Left cardiac atrium (tissue), 4 donors: ENCODE measurements at regions not wholly inside any gene's neighbourhood (a gene's known extent, or its start where the extent isn't known, plus 50 kb on each side); places are given as distances from the start of the nearest gene placed in this dataset.
A peak's percentile ranks its signal among the peaks of the same experiment; 100 is the strongest.

Experiments used
- ATAC-seq, 2 donors: fragments of 200-7000 bp; cut with Tn5 transposase; one replicate each; pipeline ENCODE4 v1.9.1; 2020; ENCODE audit warnings: mild to moderate bottlenecking in 2 of 2, moderate library complexity in 2 of 2
- DNase-seq: peaks from one replicate; pipeline ENCODE4 v3.0.0-alpha.2; 2020
- intact Hi-C, 2 donors: fragments of 100-400 bp; cut with DNase I; formaldehyde crosslinking; loops; one replicate each; pipeline versions ENCODE4 v1.14.1 to v1.15.1; 2022 to 2023
- donor health status: DM: no; HTN: yes; CAD: no.
- donor health status: DM: no; HTN: yes; CAD: no; lungs with severe emphysema.
- donor health status: DM: yes; HTN: yes; CAD: no.
- donor health status: Dilated cardiomyopathy.

DNA sequence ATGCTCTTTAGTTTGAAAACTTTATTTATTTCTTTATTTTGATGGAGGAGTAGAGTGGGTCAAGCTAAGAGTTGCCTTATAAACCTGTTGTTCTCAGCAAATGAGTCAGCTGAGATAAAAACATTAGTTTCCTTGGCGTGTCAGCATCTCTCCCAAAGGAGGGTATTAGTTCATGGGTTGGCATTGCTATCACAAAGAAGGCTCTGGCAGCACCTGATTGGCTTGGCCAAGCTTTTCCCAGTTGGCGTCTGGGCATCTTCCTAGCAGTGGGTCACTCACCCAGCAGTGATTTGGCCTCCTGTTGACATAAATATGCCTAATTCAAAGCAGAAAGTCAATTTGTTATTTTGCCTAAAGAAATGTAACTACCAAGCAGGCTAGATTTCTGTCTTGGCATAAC, 200.7 kb upstream of the TNP1 start:
- intact Hi-C loops, result loop anchor here in 1 of 2 donors (5.0 kb wide), 1 partner anchor 363 kb away; the partner anchor contains the start of gene IGFBP5
- peak in 1 of 2 donors; percentile 42 for ATAC-seq

DNA sequence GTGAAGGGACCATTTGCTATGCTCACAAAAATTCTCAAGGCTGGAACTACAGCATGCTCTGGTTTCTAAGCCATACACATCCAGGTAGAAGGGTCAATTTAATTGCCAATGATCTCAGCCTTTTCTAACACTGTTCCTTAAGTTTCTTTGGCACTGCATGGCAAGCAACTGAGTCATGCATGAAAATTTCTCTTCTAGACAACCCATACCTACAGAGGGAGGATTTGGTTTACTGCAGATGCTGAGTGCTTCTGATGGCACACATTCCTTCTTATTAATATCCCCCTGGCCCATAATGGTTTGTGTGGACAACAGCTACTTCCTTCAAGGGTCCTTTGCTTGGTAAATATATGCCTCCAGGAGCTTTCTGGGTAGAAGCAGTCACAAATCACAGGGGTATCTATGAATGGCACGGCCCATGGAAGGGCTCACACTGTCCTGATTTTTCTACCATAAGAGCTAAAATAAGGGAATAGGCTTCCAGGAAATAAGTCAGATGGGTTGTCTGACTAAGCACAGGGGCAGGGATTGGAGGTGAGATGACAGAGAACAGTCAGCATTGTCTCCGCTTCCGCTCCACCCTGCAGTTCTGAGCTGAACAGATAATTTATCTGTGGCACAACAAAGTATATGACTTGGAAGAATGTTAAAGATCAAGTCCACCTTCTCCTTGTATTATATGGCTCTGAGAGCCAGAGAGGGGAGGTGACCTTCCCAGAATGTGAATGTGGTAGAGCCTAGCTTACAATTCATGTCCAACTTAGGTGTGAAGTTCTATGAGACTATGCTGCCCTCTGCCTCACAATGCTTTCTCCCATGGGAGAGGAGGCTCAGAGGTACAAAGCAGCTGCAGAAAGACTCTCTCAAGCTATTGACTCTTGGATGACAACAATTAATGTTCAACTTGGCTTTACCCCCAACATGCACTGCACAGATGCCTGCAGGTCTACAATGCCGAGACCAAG, 199.2 kb upstream of the TNP1 start:
- no peak for ATAC-seq
- intact Hi-C loops, result no loop called here
- no peak for DNase-seq

More for the DNA sequence above, 200.7 kb upstream of the TNP1 start:
- no peak for DNase-seq

DNA sequence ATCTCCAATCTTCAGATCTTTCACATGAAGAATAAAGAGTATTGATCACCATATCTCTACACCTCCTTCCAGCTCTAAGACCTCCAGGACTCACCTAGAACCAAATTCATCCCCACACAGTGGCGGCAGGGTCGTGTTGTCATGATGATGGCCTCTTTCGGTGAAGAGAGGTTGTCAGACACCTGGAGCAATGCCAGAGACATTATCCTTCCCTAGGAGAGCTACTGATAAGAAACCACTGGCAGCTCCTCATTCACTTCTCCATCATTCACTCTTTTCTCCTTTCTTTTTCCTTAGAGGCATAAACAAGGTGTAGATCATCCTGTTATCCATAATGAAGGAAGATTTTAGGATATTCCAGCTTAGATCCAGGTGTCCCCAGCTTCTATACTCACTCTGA, 197.9 kb upstream of the TNP1 start:
- ATAC-seq, result no peak
- DNase-seq, result no peak
- intact Hi-C loops, result no loop called here

DNA sequence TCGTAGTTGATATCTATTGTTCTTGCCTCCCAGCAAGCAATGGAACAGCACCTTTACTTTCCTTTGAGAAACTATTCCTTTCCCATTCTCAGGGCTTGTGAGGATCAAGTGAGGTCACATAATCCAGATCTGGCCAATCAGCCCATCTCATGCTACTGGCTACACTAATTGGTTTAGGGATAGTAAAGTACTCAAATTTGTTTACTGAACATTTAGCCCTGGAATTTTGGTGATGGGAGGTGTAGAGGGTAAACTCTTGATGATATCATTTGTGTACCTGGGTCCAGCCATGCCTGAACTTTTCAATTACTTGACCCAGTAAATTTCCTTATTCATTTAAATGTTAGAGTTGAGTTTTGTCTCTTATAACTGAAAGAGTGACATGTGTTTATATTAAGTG, 195.8 kb upstream of the TNP1 start:
- DNase-seq, result no peak
- ATAC-seq, result no peak
- intact Hi-C loops, result no loop called here

DNA sequence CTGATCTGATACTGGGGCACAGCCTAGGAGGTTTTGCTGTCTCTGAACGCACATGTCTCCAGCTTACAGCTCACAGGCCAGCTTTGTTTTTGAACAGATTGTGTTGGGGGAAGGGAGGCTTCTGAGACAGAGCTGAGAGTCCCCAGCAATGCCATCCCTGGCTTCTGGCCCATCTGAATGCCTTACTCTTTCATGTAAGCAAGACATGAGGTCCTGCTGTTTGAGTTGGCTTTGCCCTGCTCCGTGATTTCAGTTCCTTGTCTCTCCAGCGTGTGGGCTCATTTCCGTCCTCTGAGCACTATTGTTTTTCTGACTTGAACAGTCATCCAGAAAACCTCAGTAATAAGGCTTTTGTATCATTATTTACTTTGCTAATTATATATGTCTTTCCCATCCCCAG, 194.9 kb upstream of the TNP1 start:
- intact Hi-C loops, result no loop called here
- ATAC-seq (peak in 1 of 2 donors; percentile 55), DNase-seq (peak; percentile 76)

DNA sequence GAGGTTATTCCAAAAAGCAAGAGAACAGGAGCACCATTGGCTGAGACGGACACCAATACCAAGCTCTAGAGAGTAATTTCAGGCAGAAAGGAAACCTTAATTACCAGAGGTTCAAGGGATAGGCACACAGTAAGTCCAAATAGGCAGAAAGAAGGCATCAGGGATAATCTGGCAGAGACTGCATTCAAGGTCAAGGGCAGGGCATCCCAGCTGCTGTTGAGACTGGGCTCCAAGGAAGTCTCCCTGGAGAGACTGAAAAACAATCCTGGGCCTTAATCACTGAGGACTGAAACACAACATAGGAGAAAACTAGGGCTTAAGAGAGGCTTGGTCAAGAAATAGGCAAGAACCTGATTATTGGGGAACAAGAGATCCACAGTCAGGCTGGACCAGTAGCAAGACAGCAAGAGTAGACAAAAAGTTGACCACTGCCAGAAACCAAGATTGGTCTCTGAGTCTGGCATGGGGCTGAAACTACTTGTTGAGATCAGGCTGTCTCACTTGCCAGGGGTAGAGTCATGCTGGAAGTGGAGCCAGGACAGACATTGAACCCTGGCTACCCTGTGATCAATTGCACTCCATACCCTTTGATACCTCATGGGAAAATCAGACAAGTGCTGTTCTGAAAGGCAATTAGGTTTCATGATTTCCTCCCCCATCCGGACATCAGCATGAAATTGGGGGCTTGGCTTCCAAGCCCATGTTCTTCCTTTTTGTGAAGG, 193.2 kb upstream of the TNP1 start:
- intact Hi-C loops, result no loop called here
- ATAC-seq (no peak), DNase-seq (no peak)

DNA sequence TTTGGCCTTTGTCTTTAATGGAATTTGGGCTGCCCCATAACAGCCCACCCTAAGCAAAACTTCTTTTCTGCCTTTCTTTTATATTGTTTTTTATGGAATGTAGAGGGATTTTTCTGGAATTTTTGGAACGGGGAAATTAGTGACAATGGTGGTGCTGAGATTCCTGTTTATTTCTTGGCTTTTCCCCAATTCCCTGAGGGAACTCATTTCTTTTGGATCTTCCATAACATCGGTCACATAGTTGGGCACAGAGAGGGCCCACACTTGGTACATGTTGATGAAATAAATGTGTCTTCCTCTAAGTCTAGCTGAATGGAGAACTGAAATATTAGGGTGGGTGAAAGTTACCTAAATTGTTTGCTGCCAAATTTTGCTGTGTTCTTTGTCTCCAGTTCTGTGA, 191.6 kb upstream of the TNP1 start:
- no peak for DNase-seq
- intact Hi-C loops, result no loop called here
- ATAC-seq, result no peak

DNA sequence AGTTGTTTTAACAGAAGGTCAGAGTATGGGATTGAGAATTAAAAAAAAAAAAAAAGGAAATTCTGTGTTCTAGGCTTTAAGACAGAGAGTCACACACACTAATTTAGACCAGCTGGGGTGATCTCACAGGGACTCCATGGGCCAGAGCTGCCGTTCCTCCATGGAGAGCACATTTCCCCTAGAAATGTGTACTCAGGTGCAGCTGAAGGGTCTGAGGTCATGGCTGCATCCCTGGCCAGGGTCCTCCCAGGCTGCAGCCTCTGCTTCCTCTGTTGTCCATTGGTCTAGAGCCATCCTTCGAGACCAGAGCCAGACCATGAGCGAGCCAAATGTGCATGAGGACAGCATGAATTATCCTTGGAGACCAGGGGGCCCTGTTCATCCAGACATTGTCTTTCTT, 190.1 kb upstream of the TNP1 start:
- ATAC-seq (peak in 1 of 2 donors; percentile 42), DNase-seq (no peak)
- intact Hi-C loops, result no loop called here

DNA sequence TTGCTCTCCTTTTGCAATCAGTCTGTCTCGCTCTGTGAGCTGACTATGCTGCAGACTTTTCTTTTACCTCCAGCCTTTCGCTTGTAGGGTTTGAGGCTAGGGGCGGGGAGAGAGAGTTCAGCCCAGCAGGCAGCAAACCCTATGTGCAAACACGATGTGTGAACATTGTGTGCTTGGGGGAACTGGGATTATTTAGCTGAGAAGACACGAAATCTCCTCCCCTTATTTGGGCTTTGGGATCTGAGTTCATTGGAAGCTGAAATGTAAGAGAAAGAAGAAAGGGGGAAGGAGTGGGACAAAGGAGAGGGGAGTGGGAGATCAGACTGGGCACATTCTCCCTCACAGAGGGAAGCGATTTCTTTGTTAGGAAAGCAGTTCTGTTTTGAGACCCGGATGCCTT, 189.6 kb upstream of the TNP1 start:
- intact Hi-C loops, result no loop called here
- ATAC-seq (no peak), DNase-seq (no peak)

DNA sequence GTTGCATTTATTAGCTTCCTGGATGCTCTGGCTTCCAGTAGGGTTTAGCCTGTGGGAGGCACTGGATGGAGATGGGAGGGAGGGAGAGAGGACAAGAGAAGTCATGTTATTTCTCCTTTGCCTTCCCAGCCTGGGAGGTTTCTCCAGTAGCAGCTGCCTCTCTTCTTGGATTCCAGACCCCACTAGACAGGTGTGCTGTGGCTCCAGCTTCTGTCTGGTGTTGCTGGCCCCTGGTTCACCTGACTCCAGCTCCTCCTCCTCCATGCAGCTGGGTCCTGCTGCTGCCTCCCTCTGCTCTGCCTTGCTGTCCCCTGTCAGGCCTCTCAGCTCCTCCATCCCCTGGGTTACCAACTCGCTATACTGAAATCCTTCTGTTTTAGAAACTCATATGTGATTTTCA, 188.9 kb upstream of the TNP1 start:
- no peak for ATAC-seq
- intact Hi-C loops, result no loop called here
- no peak for DNase-seq

DNA sequence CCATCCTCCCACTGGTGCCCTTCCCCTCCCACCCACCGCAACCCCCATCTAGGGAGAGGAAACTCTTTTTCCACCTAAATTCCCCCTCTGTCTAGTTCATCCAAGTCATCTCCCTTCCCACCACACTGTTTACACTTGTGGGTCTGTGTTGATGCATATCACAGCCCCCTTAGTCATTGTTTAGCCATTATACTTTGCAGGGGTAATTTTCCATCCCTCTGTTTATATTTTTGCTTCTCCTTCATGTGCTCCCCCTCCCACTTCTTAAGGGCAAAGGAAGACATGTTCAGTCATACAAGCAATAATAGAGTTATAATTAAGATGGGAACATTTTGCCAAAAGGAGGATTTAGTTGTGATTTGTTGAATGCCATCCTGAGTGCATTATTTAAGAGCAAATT, 187.8 kb upstream of the TNP1 start:
- no peak for DNase-seq
- intact Hi-C loops, result no loop called here
- ATAC-seq, result no peak

DNA sequence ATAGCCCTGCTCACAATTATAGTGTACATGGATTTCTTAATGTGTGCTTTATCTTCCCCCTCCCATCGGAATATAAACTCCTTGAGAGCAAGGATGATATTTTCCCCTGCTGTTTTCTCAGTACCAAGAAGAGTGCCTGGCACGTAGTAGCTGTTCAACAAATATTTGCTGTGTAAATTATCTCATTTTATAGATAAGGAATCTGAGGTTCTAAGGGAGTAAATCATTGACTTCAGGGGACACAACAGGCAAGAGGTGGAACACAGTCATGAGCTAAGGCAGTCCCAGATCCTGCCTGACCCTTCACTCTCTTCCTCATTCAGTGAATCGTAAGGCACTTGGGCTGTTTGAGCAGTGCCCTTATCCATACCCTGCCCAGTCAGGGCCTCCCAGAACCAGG, 187.3 kb upstream of the TNP1 start:
- no peak for DNase-seq
- intact Hi-C loops, result no loop called here
- no peak for ATAC-seq

DNA sequence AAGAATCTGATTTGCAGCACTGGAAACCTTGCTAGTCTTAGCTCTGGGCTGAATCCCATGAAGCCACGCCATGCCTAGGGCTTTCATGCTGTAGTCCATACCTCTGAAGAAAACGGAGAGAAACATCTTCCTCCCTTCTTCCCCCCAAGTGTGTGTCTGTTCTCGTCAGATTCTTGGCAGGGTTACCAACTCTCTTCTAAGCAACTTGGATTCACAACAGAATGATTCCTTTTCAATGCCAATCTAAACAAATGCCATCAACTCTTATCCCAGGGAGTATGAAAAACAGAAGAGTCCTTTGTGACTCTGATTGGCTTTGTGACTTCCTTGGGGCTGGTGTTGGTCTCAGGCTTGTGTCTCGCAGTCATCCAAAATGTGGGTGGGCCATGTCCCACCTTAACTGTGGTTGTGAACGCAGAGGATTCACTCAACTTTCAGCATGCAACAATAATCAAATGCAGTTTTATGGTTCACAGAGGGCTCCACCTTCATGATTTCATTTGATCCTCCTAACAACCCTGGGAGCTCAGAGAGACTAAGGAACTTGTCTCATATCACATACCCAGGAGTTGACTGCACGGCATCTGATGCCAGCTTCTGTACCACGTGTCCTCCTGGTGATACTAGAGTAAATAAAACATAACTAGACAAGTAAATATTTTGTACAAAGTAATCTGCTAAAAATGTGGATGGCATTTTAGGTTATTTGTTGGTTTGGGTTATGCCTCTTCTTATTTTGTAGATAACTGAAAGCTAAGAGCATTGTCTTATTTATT, 186.0 kb upstream of the TNP1 start:
- ATAC-seq (peak; percentile 22 to 30), DNase-seq (no peak)
- intact Hi-C loops, result no loop called here

DNA sequence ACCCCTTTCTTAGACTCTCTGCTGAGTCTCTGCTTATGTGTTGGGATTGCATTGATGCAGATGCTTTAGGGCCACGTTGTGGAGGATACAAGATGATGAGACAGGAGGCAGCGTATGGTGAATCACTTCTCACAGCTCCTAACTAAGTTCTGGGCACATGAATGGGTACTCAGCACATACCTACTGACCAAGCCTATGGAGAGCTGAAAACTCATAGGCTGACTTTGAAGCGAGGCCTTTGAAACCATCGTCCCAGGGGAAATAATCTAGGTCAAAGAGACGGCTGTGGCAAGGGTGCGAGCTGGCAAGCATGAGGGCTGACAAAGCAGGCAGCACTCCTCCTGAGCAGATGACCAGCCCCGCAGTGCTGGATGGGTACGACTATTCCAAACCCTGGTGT, 180.2 kb upstream of the TNP1 start:
- DNase-seq, result no peak
- no peak for ATAC-seq
- intact Hi-C loops, result no loop called here

DNA sequence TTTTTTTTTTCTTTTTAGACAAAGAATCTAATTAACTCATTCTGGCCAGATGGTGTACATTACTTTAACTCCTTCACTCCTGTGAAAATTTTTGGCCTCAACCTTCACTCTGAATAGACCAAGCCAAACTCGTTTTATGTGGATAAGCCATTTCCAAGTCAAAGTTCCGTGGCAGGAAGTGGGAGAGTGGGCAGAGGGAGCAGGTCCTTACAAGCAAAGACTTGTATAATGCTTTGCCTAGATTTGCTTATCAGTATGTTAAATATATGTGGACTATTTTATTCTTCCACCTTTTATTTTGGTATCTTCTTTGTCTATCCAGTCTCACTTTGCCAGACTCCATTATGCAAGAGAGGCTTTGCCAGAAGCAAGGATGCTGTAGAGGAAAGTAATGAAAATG, 178.1 kb upstream of the TNP1 start:
- intact Hi-C loops, result no loop called here
- DNase-seq (no peak), ATAC-seq (no peak)

DNA sequence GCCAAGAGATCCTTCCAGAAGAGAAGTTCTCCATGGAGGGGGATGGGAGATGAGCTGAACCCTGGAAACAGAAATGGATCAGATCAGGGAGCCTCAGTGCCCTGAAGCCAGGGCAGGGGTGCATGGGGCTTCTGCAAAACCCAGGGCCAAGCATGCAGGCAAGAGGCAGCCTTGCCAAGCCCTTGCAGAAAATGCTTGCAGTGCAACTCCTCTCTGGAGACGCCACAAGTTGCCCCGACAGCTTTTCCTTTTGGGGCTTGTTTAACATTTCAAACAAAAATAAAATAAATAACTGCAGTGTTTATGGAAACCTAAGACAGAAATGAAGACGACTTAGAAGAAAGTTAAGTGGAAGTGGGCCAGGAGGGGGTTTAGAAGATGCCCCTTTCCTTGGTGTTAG, 177.5 kb upstream of the TNP1 start:
- DNase-seq (no peak), ATAC-seq (no peak)
- intact Hi-C loops, result no loop called here

DNA sequence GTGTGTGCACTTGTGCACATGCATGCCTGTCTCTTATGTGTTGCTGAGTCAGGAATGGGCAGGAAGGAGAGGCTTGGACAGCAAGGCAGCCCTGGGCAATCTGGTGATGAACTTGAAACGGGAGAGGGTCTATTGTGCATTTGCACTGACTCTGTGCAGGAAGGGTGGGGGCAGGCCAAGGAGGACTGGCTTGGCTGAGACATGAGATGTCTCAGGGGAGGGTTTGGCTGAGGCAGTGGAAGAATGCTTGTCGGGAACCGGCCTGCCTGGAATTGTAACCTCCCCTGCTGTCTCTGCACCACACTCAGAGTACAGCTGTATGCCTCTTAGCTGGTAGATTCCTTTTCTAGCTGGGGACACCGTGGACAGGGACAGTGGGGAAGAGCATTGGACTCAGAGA, 176.1 kb upstream of the TNP1 start:
- intact Hi-C loops, result no loop called here
- DNase-seq (peak; percentile 65), ATAC-seq (peak; percentile 89 to 93)

DNA sequence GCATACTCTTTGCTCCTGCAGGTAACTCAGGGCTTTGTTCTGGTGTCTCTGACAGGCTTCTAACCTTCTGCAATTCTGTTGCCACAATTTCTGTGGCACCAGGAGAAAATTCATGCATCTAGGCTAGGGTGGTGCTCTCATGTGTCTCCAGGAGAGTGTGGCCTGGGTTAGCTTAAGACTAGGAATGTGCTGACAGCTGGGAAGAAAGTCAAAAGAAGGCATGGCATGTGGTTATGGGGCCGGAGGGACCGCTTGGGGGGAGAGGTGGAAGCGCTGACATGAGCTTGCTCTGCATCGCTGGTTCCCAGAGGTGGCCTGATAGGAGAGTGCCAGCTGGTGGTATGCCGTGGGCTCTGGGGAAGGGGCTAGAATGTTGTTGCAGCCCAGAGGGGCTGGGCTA, 173.3 kb upstream of the TNP1 start:
- no peak for ATAC-seq
- intact Hi-C loops, result no loop called here
- no peak for DNase-seq

DNA sequence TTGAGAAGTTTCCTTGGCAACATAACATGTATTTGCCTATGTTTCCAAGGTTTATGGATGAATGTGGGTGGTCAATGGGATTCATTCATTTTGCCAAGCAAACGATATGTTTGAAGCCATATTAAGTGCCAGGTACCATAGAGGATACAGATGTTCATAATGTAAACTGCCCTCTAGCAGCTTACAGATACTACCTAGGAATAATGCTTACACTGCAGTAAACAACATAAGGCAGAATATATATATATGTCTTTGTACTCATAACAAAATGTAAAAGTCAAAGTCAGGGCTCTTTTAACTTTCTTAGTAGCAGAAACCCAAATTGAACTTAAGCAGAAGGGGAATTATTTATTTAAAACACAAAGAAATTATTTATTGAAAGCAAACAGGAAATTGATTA, 171.6 kb upstream of the TNP1 start:
- DNase-seq (no peak), ATAC-seq (no peak)
- intact Hi-C loops, result no loop called here

DNA sequence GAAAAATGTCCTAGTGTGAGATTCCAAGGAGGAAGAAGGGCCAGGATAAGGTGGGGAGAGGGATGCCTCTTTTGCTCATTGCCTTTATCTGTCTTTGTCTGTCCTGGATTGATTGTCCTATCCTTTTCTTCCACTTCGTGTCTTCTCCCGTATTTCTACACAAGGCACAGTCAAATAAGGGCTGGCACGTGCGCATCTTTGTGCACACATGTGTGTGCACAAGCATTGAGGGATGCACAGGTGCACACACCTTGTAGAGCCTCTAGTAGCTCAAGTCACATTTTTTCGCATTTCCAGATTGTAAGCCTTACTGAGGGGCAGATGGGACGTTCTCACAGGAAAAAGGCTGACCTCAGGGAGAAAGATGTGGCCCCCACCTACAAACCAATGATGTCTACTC, 170.2 kb upstream of the TNP1 start:
- DNase-seq, result no peak
- ATAC-seq, result no peak
- intact Hi-C loops, result no loop called here
